Thymus (tissue), 11 donors: ENCODE measurements at regions not wholly inside any gene's neighbourhood (a gene's known extent, or its start where the extent isn't known, plus 50 kb on each side); places are given as distances from the start of the nearest gene placed in this dataset.

Experiments used
- DNase-seq, 9 donors: peaks; one replicate each; pipeline ENCODE4 v3.0.0-alpha.2; 2013; ENCODE audit warnings: low spot score in 9 of 9, low read depth in 6 of 9, missing footprints in 1 of 9
- H3K27ac ChIP-seq, 2 donors: one replicate each; pipeline ENCODE4 v1.5.1; 2013; ENCODE audit warnings: control low read depth in 1 of 2, low read depth in 1 of 2, low read length in 1 of 2, mild to moderate bottlenecking in 1 of 2, moderate library complexity in 1 of 2
- H3K27me3 ChIP-seq, 2 donors: one replicate each; pipeline ENCODE4 v1.5.1; 2013; ENCODE audit warnings: low read length in 1 of 2; ENCODE audit not compliant: control insufficient read depth in 2 of 2, insufficient read depth in 1 of 2
- H3K36me3 ChIP-seq, 2 donors: one replicate each; pipeline ENCODE4 v1.5.1; 2013; ENCODE audit warnings: low read length in 1 of 2, mild to moderate bottlenecking in 1 of 2, moderate library complexity in 1 of 2; ENCODE audit not compliant: control insufficient read depth in 2 of 2, insufficient read depth in 2 of 2
- H3K4me1 ChIP-seq, 2 donors: one replicate each; pipeline ENCODE4 v1.5.1; 2013; ENCODE audit warnings: low read length in 2 of 2; ENCODE audit not compliant: control insufficient read depth in 2 of 2, insufficient read depth in 2 of 2
- H3K4me3 ChIP-seq, 2 donors: one replicate each; pipeline ENCODE4 v1.5.1; 2013; ENCODE audit warnings: low read length in 2 of 2, control low read depth in 1 of 2, mild to moderate bottlenecking in 1 of 2
- H3K9me3 ChIP-seq, 2 donors: one replicate each; pipeline ENCODE4 v1.5.1; 2013; ENCODE audit warnings: low read length in 1 of 2, mild to moderate bottlenecking in 1 of 2; ENCODE audit not compliant: control insufficient read depth in 2 of 2, insufficient read depth in 1 of 2
- WGBS: extraction: QIAGEN DNeasy Blood & Tissue Kit; methylation state at CpG from one replicate; pipeline ENCODE4 v1.1.7; 2013; 5-methylcytosine and 5-hydroxymethylcytosine counted together
- donor health status: healthy.

- no peak overlapping the region for H3K4me3 ChIP-seq
- no peaks in the 10 kb centered on the region for H3K36me3 ChIP-seq
- WGBS, result 88% methylated on average over 10 of the region's 10 CpGs
- no peaks in the 10 kb centered on the region for H3K4me1 ChIP-seq
- no peaks in the 10 kb centered on the region for H3K9me3 ChIP-seq
- H3K27me3 ChIP-seq, result no peaks in the 10 kb centered on the region
- DNase-seq, result no peak
- no peak overlapping the region for H3K27ac ChIP-seq
Observed at GRCh38 chr1:112793631-112794565, 78.8 kb upstream of the PPM1J start.

GRCh38 chr1:112791723-112792104 is 76.6 kb upstream of the PPM1J start:
- no peaks in the 10 kb centered on the region for H3K27me3 ChIP-seq
- WGBS, result 94% methylated on average over 3 of the region's 3 CpGs
- no peak for DNase-seq
- H3K9me3 ChIP-seq, result no peaks in the 10 kb centered on the region
- no peaks in the 10 kb centered on the region for H3K36me3 ChIP-seq
- no peak overlapping the region for H3K4me3 ChIP-seq
- no peaks in the 10 kb centered on the region for H3K4me1 ChIP-seq
- H3K27ac ChIP-seq, result no peak overlapping the region

GRCh38 chr1:112790920-112791722 is 76.0 kb upstream of the PPM1J start:
- Histone ChIP-seq H3K9me3 (no peaks in the 10 kb centered on the region), H3K36me3 (no peaks in the 10 kb centered on the region), H3K4me1 (no peaks in the 10 kb centered on the region), H3K27ac (no peak overlapping the region), H3K27me3 (no peaks in the 10 kb centered on the region), H3K4me3 (no peak overlapping the region)
- 96% methylated on average over 10 of the region's 10 CpGs for WGBS
- DNase-seq, result no peak

GRCh38 chr1:112788561-112788960 is 73.4 kb upstream of the PPM1J start:
- DNase-seq, result no peak
- H3K9me3 ChIP-seq, result no peaks in the 10 kb centered on the region
- no peaks in the 10 kb centered on the region for H3K27me3 ChIP-seq
- H3K36me3 ChIP-seq, result no peaks in the 10 kb centered on the region
- no peak overlapping the region for H3K27ac ChIP-seq
- H3K4me1 ChIP-seq, result no peaks in the 10 kb centered on the region
- no peak overlapping the region for H3K4me3 ChIP-seq

GRCh38 chr1:112788054-112788453 is 72.9 kb upstream of the PPM1J start:
- Histone ChIP-seq H3K4me1 (no peaks in the 10 kb centered on the region), H3K27ac (no peak overlapping the region), H3K9me3 (no peaks in the 10 kb centered on the region), H3K27me3 (no peaks in the 10 kb centered on the region), H3K36me3 (no peaks in the 10 kb centered on the region), H3K4me3 (no peak overlapping the region)
- WGBS, result 94% methylated on average over 2 of the region's 2 CpGs
- no peak for DNase-seq

GRCh38 chr1:112783059-112783458 is 67.9 kb upstream of the PPM1J start:
- Histone ChIP-seq H3K4me3 (no peak overlapping the region), H3K4me1 (no peaks in the 10 kb centered on the region), H3K27ac (no peak overlapping the region), H3K9me3 (no peaks in the 10 kb centered on the region), H3K36me3 (no peaks in the 10 kb centered on the region), H3K27me3 (no peaks in the 10 kb centered on the region)
- no peak for DNase-seq

- no peaks in the 10 kb centered on the region for H3K36me3 ChIP-seq
- WGBS, result 90% methylated on average over 12 of the region's 12 CpGs
- H3K27me3 ChIP-seq, result no peaks in the 10 kb centered on the region
- H3K4me1 ChIP-seq, result no peaks in the 10 kb centered on the region
- no peak for DNase-seq
- no peaks in the 10 kb centered on the region for H3K9me3 ChIP-seq
- H3K4me3 ChIP-seq, result no peak overlapping the region
- no peak overlapping the region for H3K27ac ChIP-seq
Observed at GRCh38 chr1:112779665-112780526, 64.8 kb upstream of the PPM1J start.

GRCh38 chr1:112778137-112778536 is 63.0 kb upstream of the PPM1J start:
- H3K27ac ChIP-seq, result no peak overlapping the region
- H3K9me3 ChIP-seq, result no peaks in the 10 kb centered on the region
- no peaks in the 10 kb centered on the region for H3K4me1 ChIP-seq
- no peaks in the 10 kb centered on the region for H3K27me3 ChIP-seq
- 97% methylated on average over 1 of the region's 1 CpG for WGBS
- no peak overlapping the region for H3K4me3 ChIP-seq
- DNase-seq, result no peak
- H3K36me3 ChIP-seq, result no peaks in the 10 kb centered on the region
